DND-41 (cell line): ENCODE measurements at regions not wholly inside any gene's neighbourhood (a gene's known extent, or its start where the extent isn't known, plus 50 kb on each side); places are given as distances from the start of the nearest gene placed in this dataset.

Source experiments
- ATAC-seq: fragments of 200-7000 bp; cut with Tn5 transposase; 3 replicates; pipeline ENCODE4 v1.9.1; 2021; ENCODE audit warnings: low read depth; ENCODE audit not compliant: insufficient read depth
- DNase-seq: peaks from one replicate; pipeline ENCODE4 v3.0.0-alpha.2; 2020
- H2AFZ ChIP-seq: 2 replicates; pipeline ENCODE4 v1.6.0; 2012; ENCODE audit warnings: low read depth, low read length
- H3K27ac ChIP-seq: 2 replicates; pipeline ENCODE4 v1.5.1; 2012; ENCODE audit warnings: low read length, inconsistent platforms
- H3K27me3 ChIP-seq: fragments of 200-600 bp; sonication (generic); 2 replicates; pipeline ENCODE4 v1.6.0; 2012; ENCODE audit warnings: low read length, mild to moderate bottlenecking, inconsistent platforms; ENCODE audit not compliant: insufficient read depth, poor library complexity
- H3K36me3 ChIP-seq: 2 replicates; pipeline ENCODE4 v1.5.1; 2012; ENCODE audit warnings: low read length, inconsistent platforms; ENCODE audit not compliant: insufficient read depth
- H3K4me1 ChIP-seq: 2 replicates; pipeline ENCODE4 v1.5.1; 2012; ENCODE audit warnings: mild to moderate bottlenecking, low read length; ENCODE audit not compliant: insufficient read depth
- H3K4me2 ChIP-seq: 2 replicates; pipeline ENCODE4 v1.6.0; 2012; ENCODE audit warnings: mild to moderate bottlenecking, moderate library complexity, low read length, inconsistent platforms; ENCODE audit not compliant: insufficient read depth
- H3K4me3 ChIP-seq, 2 experiments: fragments of 200-600 bp in 1 of 2; shearing (Covaris generic) in 1 of 2; 2 replicates each; pipeline ENCODE4 v1.5.1; 2012 to 2016; ENCODE audit warnings: inconsistent platforms in 2 of 2, low read length in 2 of 2, mild to moderate bottlenecking in 2 of 2, low read depth in 1 of 2, moderate library complexity in 1 of 2
- H3K79me2 ChIP-seq: 2 replicates; pipeline ENCODE4 v1.6.0; 2012; ENCODE audit warnings: low read length, inconsistent platforms; ENCODE audit not compliant: insufficient read depth
- H3K9ac ChIP-seq: 2 replicates; pipeline ENCODE4 v1.6.0; 2012; ENCODE audit warnings: low read depth, mild to moderate bottlenecking, inconsistent platforms, low read length, moderate library complexity
- H3K9me3 ChIP-seq: 2 replicates; pipeline ENCODE4 v1.5.1; 2012; ENCODE audit warnings: low read length, moderate library complexity, mild to moderate bottlenecking, inconsistent platforms; ENCODE audit not compliant: insufficient read depth, severe bottlenecking
- H4K20me1 ChIP-seq: 2 replicates; pipeline ENCODE4 v1.6.0; 2012; ENCODE audit warnings: low read length; ENCODE audit not compliant: insufficient read depth
- CTCF ChIP-seq: IDR thresholded peaks from 2 replicates; pipeline ENCODE4 v1.5.1; 2012; ENCODE audit warnings: borderline replicate concordance, low read length, moderate library complexity, mild to moderate bottlenecking; ENCODE audit not compliant: poor library complexity, severe bottlenecking; ENCODE audit errors: extremely low read depth
- EZH2 ChIP-seq: IDR thresholded peaks from 3 replicates; pipeline ENCODE4 v1.6.1; 2012; ENCODE audit warnings: borderline replicate concordance, low read depth, mild to moderate bottlenecking, moderate library complexity, low read length, inconsistent platforms; ENCODE audit not compliant: severe bottlenecking

GRCh38 chr13:39266426-39266825 lies 228.2 kb downstream of the NHLRC3 start:
- Histone ChIP-seq H3K4me1 (no peaks in the 10 kb centered on the region), H3K4me2 (no peak overlapping the region), H3K27me3 (no peaks in the 10 kb centered on the region), H3K9me3 (no peaks in the 10 kb centered on the region), H3K27ac (no peak overlapping the region), H4K20me1 (no peaks in the 10 kb centered on the region), H3K79me2 (no peaks in the 10 kb centered on the region), H3K4me3 (no peak overlapping the region), H3K9ac (no peak overlapping the region), H2AFZ (no peak overlapping the region), H3K36me3 (no peaks in the 10 kb centered on the region)
- DNase-seq (no peak), ATAC-seq (no peak)
- no peak for TF ChIP-seq CTCF

GRCh38 chr13:39268398-39268797 lies 230.1 kb downstream of the NHLRC3 start:
- H3K36me3 ChIP-seq = no peaks in the 10 kb centered on the region

GRCh38 chr13:39269004-39269403 lies 230.7 kb downstream of the NHLRC3 start:
- no peak overlapping the region for H3K4me2 ChIP-seq
- H3K79me2 ChIP-seq = no peaks in the 10 kb centered on the region
- H3K36me3 ChIP-seq = no peaks in the 10 kb centered on the region
- H4K20me1 ChIP-seq = no peaks in the 10 kb centered on the region
- H3K9ac ChIP-seq = no peak overlapping the region
- no peak overlapping the region for H3K4me3 ChIP-seq
- no peaks in the 10 kb centered on the region for H3K9me3 ChIP-seq
- no peak overlapping the region for H3K27ac ChIP-seq
- DNase-seq (no peak), ATAC-seq (no peak)
- no peaks in the 10 kb centered on the region for H3K27me3 ChIP-seq
- TF ChIP-seq EZH2 (no peak), CTCF (no peak)
- no peak overlapping the region for H2AFZ ChIP-seq
- no peaks in the 10 kb centered on the region for H3K4me1 ChIP-seq

More at GRCh38 chr13:39268398-39268797, 230.1 kb downstream of the NHLRC3 start:
- Histone ChIP-seq H3K27me3 (no peaks in the 10 kb centered on the region), H2AFZ (no peak overlapping the region), H4K20me1 (no peaks in the 10 kb centered on the region), H3K4me2 (no peak overlapping the region), H3K4me3 (no peak overlapping the region), H3K79me2 (no peaks in the 10 kb centered on the region), H3K4me1 (no peaks in the 10 kb centered on the region), H3K9ac (no peak overlapping the region), H3K27ac (no peak overlapping the region), H3K9me3 (no peaks in the 10 kb centered on the region)
- TF ChIP-seq CTCF (no peak), EZH2 (no peak)
- DNase-seq = no peak
- ATAC-seq = no peak

- Histone ChIP-seq H2AFZ (no peak overlapping the region), H3K79me2 (no peaks in the 10 kb centered on the region), H3K4me3 (no peak overlapping the region), H3K4me2 (no peak overlapping the region), H3K36me3 (no peaks in the 10 kb centered on the region), H3K4me1 (no peaks in the 10 kb centered on the region), H3K27me3 (no peaks in the 10 kb centered on the region), H3K9me3 (no peaks in the 10 kb centered on the region), H4K20me1 (no peaks in the 10 kb centered on the region), H3K27ac (no peak overlapping the region), H3K9ac (no peak overlapping the region)
- no peak for DNase-seq
- no peak for ATAC-seq
- no peak for TF ChIP-seq EZH2
- no peak for TF ChIP-seq CTCF
Measured at GRCh38 chr13:39269411-39269810, 231.2 kb downstream of the NHLRC3 start.
